ENCODE measurements at regions not wholly inside any gene's neighbourhood (a gene's known extent, or its start where the extent isn't known, plus 50 kb on each side); places are given as distances from the start of the nearest gene placed in this dataset.

- Histone ChIP-seq H3K18ac (ENCODE audit: low read length) (no peak overlapping the region), H3K4ac (ENCODE audit: low read depth, low read length) (no peak overlapping the region), H2BK120ac (ENCODE audit: low read depth, low read length) (no peak overlapping the region), H4K5ac (ENCODE audit: low read length) (no peak overlapping the region), H3K27ac (ENCODE audit: low read depth, low read length) (no peak overlapping the region), H3K56ac (ENCODE audit: low read length) (no peak overlapping the region), H3K27me3 (ENCODE audit: insufficient read depth, low read length, poor library complexity) (no peaks in the 10 kb centered on the region), H3K23ac (ENCODE audit: low read length) (no peak overlapping the region), H2BK15ac (replicated peaks; ENCODE audit: low read depth) (no peak overlapping the region), H3K79me2 (ENCODE audit: control insufficient read depth, insufficient read depth, low read length) (no peaks in the 10 kb centered on the region), H3K4me1 (ENCODE audit: control insufficient read depth, low read depth, low read length) (no peaks in the 10 kb centered on the region), H3K4me3 (ENCODE audit: low read length) (no peak overlapping the region), H3K9ac (ENCODE audit: low read length) (no peak overlapping the region), H3K79me1 (ENCODE audit: low read length) (no peaks in the 10 kb centered on the region), H3K36me3 (ENCODE audit: control insufficient read depth, insufficient read depth, low read length) (no peaks in the 10 kb centered on the region), H4K8ac (ENCODE audit: low read depth, low read length) (no peak overlapping the region), H2BK5ac (ENCODE audit: low read length) (no peak overlapping the region), H3K4me2 (ENCODE audit: low read length) (no peak overlapping the region), H2AK5ac (ENCODE audit: low read length) (no peak overlapping the region)
- no CpG with 5 or more reads among the region's 17 CpGs for WGBS (ENCODE audit: extremely low coverage, insufficient coverage, low lambda C conversion rate)
- peak; percentile 99 for DNase-seq
Observed at GRCh38 chr5:138632900-138633489, 57.8 kb upstream of the HSPA9 start.

GRCh38 chr5:138631096-138631928 lies 56.1 kb upstream of the HSPA9 start:
- Histone ChIP-seq H3K23ac (ENCODE audit: low read length) (no peak overlapping the region), H3K18ac (ENCODE audit: low read length) (no peak overlapping the region), H2BK5ac (ENCODE audit: low read length) (no peak overlapping the region), H4K5ac (ENCODE audit: low read length) (no peak overlapping the region), H3K27ac (ENCODE audit: low read depth, low read length) (no peak overlapping the region), H2BK120ac (ENCODE audit: low read depth, low read length) (no peak overlapping the region), H3K4me2 (ENCODE audit: low read length) (no peak overlapping the region), H4K8ac (ENCODE audit: low read depth, low read length) (no peak overlapping the region), H2AK5ac (ENCODE audit: low read length) (no peak overlapping the region), H3K79me2 (ENCODE audit: control insufficient read depth, insufficient read depth, low read length) (no peaks in the 10 kb centered on the region), H3K4me1 (ENCODE audit: control insufficient read depth, low read depth, low read length) (no peaks in the 10 kb centered on the region), H3K36me3 (ENCODE audit: control insufficient read depth, insufficient read depth, low read length) (no peaks in the 10 kb centered on the region), H3K4ac (ENCODE audit: low read depth, low read length) (no peak overlapping the region), H3K79me1 (ENCODE audit: low read length) (no peaks in the 10 kb centered on the region), H3K4me3 (ENCODE audit: low read length) (no peak overlapping the region), H3K27me3 (ENCODE audit: insufficient read depth, low read length, poor library complexity) (no peaks in the 10 kb centered on the region), H3K56ac (ENCODE audit: low read length) (no peak overlapping the region), H3K9ac (ENCODE audit: low read length) (no peak overlapping the region), H2BK15ac (replicated peaks; ENCODE audit: low read depth) (no peak overlapping the region)
- no CpG with 5 or more reads among the region's 5 CpGs for WGBS (ENCODE audit: extremely low coverage, insufficient coverage, low lambda C conversion rate)
- no peak for DNase-seq

GRCh38 chr5:138629392-138629791 lies 54.2 kb upstream of the HSPA9 start:
- H4K8ac ChIP-seq (ENCODE audit: low read depth, low read length), result no peak overlapping the region
- no peak overlapping the region for H2BK15ac ChIP-seq (replicated peaks; ENCODE audit: low read depth)
- H3K9ac ChIP-seq (ENCODE audit: low read length), result no peak overlapping the region
- no peak overlapping the region for H3K4me2 ChIP-seq (ENCODE audit: low read length)
- H3K18ac ChIP-seq (ENCODE audit: low read length), result no peak overlapping the region
- H3K56ac ChIP-seq (ENCODE audit: low read length), result no peak overlapping the region
- H2BK120ac ChIP-seq (ENCODE audit: low read depth, low read length), result no peak overlapping the region
- no peaks in the 10 kb centered on the region for H3K4me1 ChIP-seq (ENCODE audit: control insufficient read depth, low read depth, low read length)
- H3K23ac ChIP-seq (ENCODE audit: low read length), result no peak overlapping the region
- no peak overlapping the region for H2BK5ac ChIP-seq (ENCODE audit: low read length)
- H4K5ac ChIP-seq (ENCODE audit: low read length), result no peak overlapping the region
- H2AK5ac ChIP-seq (ENCODE audit: low read length), result no peak overlapping the region
- WGBS (ENCODE audit: extremely low coverage, insufficient coverage, low lambda C conversion rate), result no CpG with 5 or more reads among the region's 3 CpGs
- no peak overlapping the region for H3K4me3 ChIP-seq (ENCODE audit: low read length)
- H3K79me1 ChIP-seq (ENCODE audit: low read length), result no peaks in the 10 kb centered on the region
- H3K27ac ChIP-seq (ENCODE audit: low read depth, low read length), result no peak overlapping the region
- DNase-seq, result no peak
- H3K27me3 ChIP-seq (ENCODE audit: insufficient read depth, low read length, poor library complexity), result no peaks in the 10 kb centered on the region
- no peaks in the 10 kb centered on the region for H3K79me2 ChIP-seq (ENCODE audit: control insufficient read depth, insufficient read depth, low read length)
- no peak overlapping the region for H3K4ac ChIP-seq (ENCODE audit: low read depth, low read length)
- no peaks in the 10 kb centered on the region for H3K36me3 ChIP-seq (ENCODE audit: control insufficient read depth, insufficient read depth, low read length)

GRCh38 chr5:138626333-138626944 lies 51.2 kb upstream of the HSPA9 start:
- DNase-seq, result no peak
- no peak overlapping the region for H3K27ac ChIP-seq (ENCODE audit: low read depth, low read length)
- H3K9ac ChIP-seq (ENCODE audit: low read length), result no peak overlapping the region
- no peaks in the 10 kb centered on the region for H3K79me1 ChIP-seq (ENCODE audit: low read length)
- H4K8ac ChIP-seq (ENCODE audit: low read depth, low read length), result no peak overlapping the region
- no peak overlapping the region for H3K56ac ChIP-seq (ENCODE audit: low read length)
- H3K36me3 ChIP-seq (ENCODE audit: control insufficient read depth, insufficient read depth, low read length), result no peaks in the 10 kb centered on the region
- no peaks in the 10 kb centered on the region for H3K79me2 ChIP-seq (ENCODE audit: control insufficient read depth, insufficient read depth, low read length)
- no peaks in the 10 kb centered on the region for H3K27me3 ChIP-seq (ENCODE audit: insufficient read depth, low read length, poor library complexity)
- H3K4me3 ChIP-seq (ENCODE audit: low read length), result no peak overlapping the region
- no peak overlapping the region for H2BK15ac ChIP-seq (replicated peaks; ENCODE audit: low read depth)
- no peaks in the 10 kb centered on the region for H3K4me1 ChIP-seq (ENCODE audit: control insufficient read depth, low read depth, low read length)
- no peak overlapping the region for H3K18ac ChIP-seq (ENCODE audit: low read length)
- no peak overlapping the region for H3K4me2 ChIP-seq (ENCODE audit: low read length)
- no peak overlapping the region for H4K5ac ChIP-seq (ENCODE audit: low read length)
- H3K23ac ChIP-seq (ENCODE audit: low read length), result no peak overlapping the region
- H2BK120ac ChIP-seq (ENCODE audit: low read depth, low read length), result no peak overlapping the region
- H3K4ac ChIP-seq (ENCODE audit: low read depth, low read length), result no peak overlapping the region
- H2AK5ac ChIP-seq (ENCODE audit: low read length), result no peak overlapping the region
- no CpG with 5 or more reads among the region's 5 CpGs for WGBS (ENCODE audit: extremely low coverage, insufficient coverage, low lambda C conversion rate)
- no peak overlapping the region for H2BK5ac ChIP-seq (ENCODE audit: low read length)

GRCh38 chr5:138625134-138625533 lies 49.9 kb upstream of the HSPA9 start:
- H2BK5ac ChIP-seq (ENCODE audit: low read length), result no peak overlapping the region
- no peaks in the 10 kb centered on the region for H3K4me1 ChIP-seq (ENCODE audit: control insufficient read depth, low read depth, low read length)
- H4K5ac ChIP-seq (ENCODE audit: low read length), result no peak overlapping the region
- no peak overlapping the region for H2BK120ac ChIP-seq (ENCODE audit: low read depth, low read length)
- no peaks in the 10 kb centered on the region for H3K79me1 ChIP-seq (ENCODE audit: low read length)
- no peak overlapping the region for H3K18ac ChIP-seq (ENCODE audit: low read length)
- DNase-seq, result no peak
- no peaks in the 10 kb centered on the region for H3K79me2 ChIP-seq (ENCODE audit: control insufficient read depth, insufficient read depth, low read length)
- H3K27me3 ChIP-seq (ENCODE audit: insufficient read depth, low read length, poor library complexity), result no peaks in the 10 kb centered on the region
- H3K4me2 ChIP-seq (ENCODE audit: low read length), result no peak overlapping the region
- no peak overlapping the region for H2BK15ac ChIP-seq (replicated peaks; ENCODE audit: low read depth)
- H3K56ac ChIP-seq (ENCODE audit: low read length), result no peak overlapping the region
- H3K36me3 ChIP-seq (ENCODE audit: control insufficient read depth, insufficient read depth, low read length), result no peaks in the 10 kb centered on the region
- no peak overlapping the region for H3K9ac ChIP-seq (ENCODE audit: low read length)
- no peak overlapping the region for H3K4ac ChIP-seq (ENCODE audit: low read depth, low read length)
- no peak overlapping the region for H2AK5ac ChIP-seq (ENCODE audit: low read length)
- H3K23ac ChIP-seq (ENCODE audit: low read length), result no peak overlapping the region
- WGBS (ENCODE audit: extremely low coverage, insufficient coverage, low lambda C conversion rate), result no CpG with 5 or more reads among the region's 6 CpGs
- H3K27ac ChIP-seq (ENCODE audit: low read depth, low read length), result no peak overlapping the region
- H4K8ac ChIP-seq (ENCODE audit: low read depth, low read length), result no peak overlapping the region
- H3K4me3 ChIP-seq (ENCODE audit: low read length), result no peak overlapping the region
